T-helper 2 cell treated with Interferon-gamma antibody and Interleukin-4, amounts not matched to agents 5 μg/mL and 100 μg/mL, for 36 hours (primary cell): ENCODE measurements at regions not wholly inside any gene's neighbourhood (a gene's known extent, or its start where the extent isn't known, plus 50 kb on each side); places are given as distances from the start of the nearest gene placed in this dataset.

Experiments
- DNase-seq: peaks from one replicate; pipeline ENCODE4 v3.0.0; 2021; ENCODE audit warnings: low spot score
- H3K27ac Mint-ChIP-seq: one replicate; pipeline ENCODE4 v1.8.0; 2021; ENCODE audit warnings: mild to moderate bottlenecking, mixed read lengths
- H3K27me3 Mint-ChIP-seq: one replicate; pipeline ENCODE4 v1.8.0; 2021; ENCODE audit warnings: low read depth, mixed read lengths
- H3K36me3 Mint-ChIP-seq: one replicate; pipeline ENCODE4 v1.8.0; 2021; ENCODE audit warnings: low read depth, mixed read lengths
- H3K4me1 Mint-ChIP-seq: one replicate; pipeline ENCODE4 v1.8.0; 2021; ENCODE audit warnings: low read depth, mixed read lengths
- H3K4me3 Mint-ChIP-seq: one replicate; pipeline ENCODE4 v1.8.0; 2022; ENCODE audit warnings: mild to moderate bottlenecking, moderate library complexity, mixed read lengths
- H3K9me3 Mint-ChIP-seq: one replicate; pipeline ENCODE4 v1.8.0; 2021; ENCODE audit warnings: mixed read lengths

DNA sequence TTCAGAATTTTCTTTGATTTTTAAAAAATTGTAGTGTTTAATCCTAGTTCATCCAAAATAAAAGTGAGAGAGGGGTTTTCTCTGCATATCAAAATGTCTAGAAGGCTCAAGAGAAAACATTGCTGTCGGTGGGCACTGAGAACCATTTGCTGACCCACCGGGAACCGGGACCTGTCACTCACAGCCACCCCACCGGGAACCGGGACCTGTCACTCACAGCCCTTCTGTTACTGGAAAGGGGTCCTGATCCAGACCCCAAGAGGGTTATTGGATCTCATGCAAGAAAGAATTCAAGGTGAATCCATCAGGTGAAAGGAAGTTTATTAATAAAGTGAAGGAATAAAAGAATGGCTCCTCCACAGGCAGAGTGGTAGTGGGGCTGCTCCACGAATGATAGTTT, 106.0 kb upstream of the SFSWAP start:
- H3K27ac Mint-ChIP-seq = peak overlapping the region; percentile 94
- H3K4me1 Mint-ChIP-seq = peaks cover 72% of the 10 kb centered on the region
- peak overlapping the region; percentile 81 for H3K4me3 Mint-ChIP-seq
- peaks cover 6% of the 10 kb centered on the region for H3K9me3 Mint-ChIP-seq
- no peak for DNase-seq
- H3K36me3 Mint-ChIP-seq = peaks cover 12% of the 10 kb centered on the region
- no peaks in the 10 kb centered on the region for H3K27me3 Mint-ChIP-seq

DNA sequence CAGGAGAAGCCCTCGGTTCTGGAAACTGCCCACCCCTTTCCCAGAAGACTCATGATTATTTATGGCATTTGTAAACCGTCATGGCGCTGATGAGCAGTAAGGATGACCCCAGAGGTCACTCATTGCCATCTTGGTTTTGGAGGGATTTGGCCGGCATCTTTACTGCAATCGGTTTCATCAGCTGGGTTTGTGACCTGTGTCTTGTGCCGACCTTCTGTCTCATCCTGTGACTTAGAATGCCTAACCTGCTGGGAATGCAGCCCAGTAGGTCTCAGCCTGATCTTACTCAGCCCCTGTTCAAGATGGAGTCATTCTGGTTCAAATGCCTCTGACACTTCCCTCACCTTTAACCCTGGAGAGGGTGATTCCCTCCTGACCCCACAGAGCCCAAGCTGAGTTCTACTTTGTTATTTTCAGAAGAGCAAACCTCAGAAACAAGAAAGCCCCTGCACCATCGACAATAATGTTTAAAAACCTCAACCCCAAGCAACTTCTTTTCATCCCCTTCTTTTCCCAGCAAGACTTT, 105.5 kb upstream of the SFSWAP start:
- Mint-ChIP-seq H3K4me3 (peak overlapping the region; percentile 81), H3K27me3 (no peaks in the 10 kb centered on the region), H3K27ac (peak overlapping the region; percentile 94), H3K4me1 (peaks cover 72% of the 10 kb centered on the region), H3K9me3 (peaks cover 6% of the 10 kb centered on the region), H3K36me3 (peaks cover 12% of the 10 kb centered on the region)
- no peak for DNase-seq

DNA sequence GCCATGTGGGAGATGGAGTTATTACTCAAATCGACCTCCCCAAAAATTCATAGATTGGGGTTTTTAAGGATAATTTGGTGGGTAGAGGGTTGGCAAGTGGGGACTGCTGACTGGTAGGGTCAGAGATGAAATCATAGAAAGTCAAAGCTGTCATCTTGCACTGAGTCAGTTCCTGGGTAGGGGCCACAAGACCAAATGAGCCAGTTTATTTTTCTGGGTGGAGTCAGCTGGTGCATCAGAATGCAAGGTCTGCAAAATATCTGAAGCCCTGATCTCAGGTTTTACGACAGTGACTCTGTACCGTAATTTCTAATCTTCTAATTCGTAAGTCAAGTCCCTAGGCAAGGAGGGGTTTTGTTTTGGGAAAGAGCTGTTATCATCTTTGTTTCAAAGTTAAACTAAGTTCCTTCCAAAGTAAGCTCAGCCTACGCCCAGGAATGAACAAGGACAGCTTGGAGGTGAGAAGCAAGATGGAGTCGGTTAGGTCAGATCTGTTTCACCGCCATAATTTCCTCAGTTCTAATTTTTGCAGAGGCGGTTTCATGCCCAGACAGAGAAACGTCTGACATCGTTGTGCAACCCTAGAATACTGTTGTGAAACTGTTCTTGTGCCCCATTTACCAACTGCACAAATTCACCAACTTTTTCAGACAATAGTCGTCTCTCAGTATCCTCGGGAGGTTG, 104.5 kb upstream of the SFSWAP start:
- H3K4me3 Mint-ChIP-seq = peak overlapping the region; percentile 58
- peak; percentile 39 for DNase-seq
- peaks cover 6% of the 10 kb centered on the region for H3K9me3 Mint-ChIP-seq
- peaks cover 12% of the 10 kb centered on the region for H3K36me3 Mint-ChIP-seq
- H3K27me3 Mint-ChIP-seq = no peaks in the 10 kb centered on the region
- H3K4me1 Mint-ChIP-seq = peaks cover 72% of the 10 kb centered on the region
- peak overlapping the region; percentile 60 for H3K27ac Mint-ChIP-seq

DNA sequence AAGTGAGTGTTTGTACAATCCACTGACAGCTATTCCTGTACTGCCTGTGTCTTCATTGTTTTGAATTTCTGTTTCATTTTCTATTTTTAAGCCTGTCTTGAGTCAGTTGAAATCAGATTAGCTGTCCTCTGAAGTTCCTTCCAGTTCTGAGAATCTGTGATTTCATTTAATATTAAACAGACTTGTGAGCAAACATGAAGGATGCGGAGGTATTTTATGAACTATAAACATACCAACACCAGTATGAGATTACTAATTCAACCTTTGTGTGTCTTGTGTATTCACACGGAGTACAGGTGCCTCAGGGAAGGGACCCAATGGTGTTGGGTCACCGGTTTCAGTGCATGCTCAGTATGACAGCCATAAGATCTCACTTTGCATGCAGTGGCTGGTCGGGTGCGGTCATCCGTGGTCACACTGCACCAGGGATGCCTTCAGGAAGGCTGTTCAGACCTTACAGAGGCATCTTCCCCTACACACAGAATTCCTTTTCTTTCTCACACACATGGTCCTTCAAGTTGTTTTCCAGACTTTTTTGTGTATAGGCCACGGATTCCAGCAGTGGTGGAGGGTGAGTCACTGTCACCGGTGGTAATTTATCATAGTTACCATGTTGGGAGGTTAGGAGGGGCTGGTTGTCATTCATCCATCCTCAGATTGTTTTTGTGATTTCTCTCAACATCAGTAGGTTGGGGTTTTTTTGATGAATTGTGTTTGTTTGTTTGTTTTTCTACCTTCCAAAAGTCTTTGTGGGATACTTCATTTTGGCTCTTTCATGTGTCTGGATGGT, 103.0 kb upstream of the SFSWAP start:
- DNase-seq = peak; percentile 49
- H3K27ac Mint-ChIP-seq = peak overlapping the region; percentile 94
- peaks cover 63% of the 10 kb centered on the region for H3K4me1 Mint-ChIP-seq
- peaks cover under 1% of the 10 kb centered on the region for H3K9me3 Mint-ChIP-seq
- H3K4me3 Mint-ChIP-seq = peak overlapping the region; percentile 83
- no peaks in the 10 kb centered on the region for H3K27me3 Mint-ChIP-seq
- peaks cover 12% of the 10 kb centered on the region for H3K36me3 Mint-ChIP-seq

DNA sequence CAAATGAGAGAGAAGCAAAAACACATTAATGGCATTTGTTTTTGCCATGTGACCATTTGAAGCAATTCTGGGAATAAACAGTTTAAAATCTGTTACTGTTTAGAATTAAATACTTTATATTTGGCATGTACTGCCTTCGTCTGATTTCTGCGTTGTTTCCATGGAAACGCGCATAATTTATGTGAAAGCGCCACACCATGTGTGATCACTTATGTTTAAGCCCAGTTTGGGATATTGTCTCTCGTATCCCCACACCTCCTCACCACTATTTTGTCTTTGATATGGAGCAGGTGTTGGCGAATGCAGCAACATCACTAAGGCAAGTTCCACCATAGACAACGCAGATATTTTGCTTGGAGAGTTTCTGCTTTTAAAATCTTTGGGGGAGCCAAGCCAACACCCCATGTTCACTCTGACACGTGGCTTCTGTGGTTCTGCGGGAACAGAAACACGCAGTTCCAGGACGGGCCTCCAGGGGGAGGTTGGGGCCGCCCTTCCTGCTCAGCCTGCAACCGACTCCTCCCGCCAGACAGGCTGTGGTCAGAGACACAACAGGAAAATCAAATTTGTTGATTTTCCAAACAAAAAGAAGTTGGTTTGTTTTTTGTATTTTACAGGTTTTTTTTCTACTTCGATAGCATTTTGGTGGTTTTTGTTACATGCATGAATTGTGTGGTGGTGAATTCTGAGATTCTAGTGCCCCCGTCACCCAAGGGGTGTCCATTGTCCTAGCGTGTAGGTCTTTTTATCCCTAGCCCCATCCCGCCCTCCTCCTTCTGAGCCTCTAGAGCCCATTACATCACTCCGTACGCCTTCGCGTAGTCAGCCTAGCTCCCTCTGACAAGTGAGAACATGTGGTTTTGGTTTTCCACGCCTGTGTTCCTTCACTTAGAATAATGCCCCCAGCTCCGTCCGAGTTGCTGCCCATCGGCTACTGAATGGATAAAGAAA, 101.9 kb upstream of the SFSWAP start:
- Mint-ChIP-seq H3K27me3 (peaks cover 2% of the 10 kb centered on the region), H3K36me3 (peaks cover 12% of the 10 kb centered on the region), H3K27ac (no peak overlapping the region), H3K9me3 (no peaks in the 10 kb centered on the region), H3K4me3 (peak overlapping the region; percentile 34), H3K4me1 (peaks cover 53% of the 10 kb centered on the region)
- peak; percentile 43 for DNase-seq

DNA sequence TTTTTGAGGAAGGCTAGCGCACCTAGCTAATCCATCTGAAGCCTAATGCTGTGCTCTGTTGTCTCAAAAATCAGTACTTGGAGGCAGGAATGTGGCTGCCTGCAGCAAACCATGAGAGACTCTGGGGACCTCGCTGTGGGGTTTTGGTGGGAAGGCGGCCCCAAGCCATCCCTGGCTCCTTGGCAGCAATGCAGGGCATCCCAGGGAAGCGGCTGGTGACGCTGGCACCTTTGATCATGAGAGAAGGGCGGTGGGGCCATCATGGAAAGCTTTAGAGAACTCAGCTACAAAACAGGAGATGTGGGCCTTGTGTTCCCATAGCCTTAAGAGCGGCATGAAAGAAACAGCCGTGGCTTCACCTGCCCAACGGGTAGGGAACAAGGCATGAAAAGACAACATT, 101.1 kb upstream of the SFSWAP start:
- H3K4me1 Mint-ChIP-seq = peaks cover 46% of the 10 kb centered on the region
- H3K9me3 Mint-ChIP-seq = no peaks in the 10 kb centered on the region
- peaks cover 5% of the 10 kb centered on the region for H3K27me3 Mint-ChIP-seq
- peaks cover 12% of the 10 kb centered on the region for H3K36me3 Mint-ChIP-seq
- H3K4me3 Mint-ChIP-seq = peak overlapping the region; percentile 34
- DNase-seq = no peak
- no peak overlapping the region for H3K27ac Mint-ChIP-seq

DNA sequence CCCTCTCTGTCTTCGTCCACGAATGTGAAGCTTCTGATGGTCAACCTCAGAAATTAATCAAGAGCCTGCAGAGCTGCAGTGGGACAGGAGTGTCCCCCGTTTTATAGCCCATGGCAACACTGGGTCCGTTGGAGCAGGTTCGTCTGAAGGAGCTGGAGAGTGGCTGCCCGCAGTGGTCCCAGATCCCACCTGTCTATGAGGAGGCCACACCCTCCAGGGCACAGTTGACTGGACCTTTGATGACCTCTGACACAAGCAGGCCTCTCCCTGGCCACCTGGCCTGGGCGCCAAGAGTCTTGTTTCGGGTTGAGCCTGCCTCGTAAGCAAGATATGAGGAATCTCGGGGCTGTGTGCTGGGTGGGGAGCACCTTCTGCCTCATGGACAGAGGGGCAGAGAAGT, 100.7 kb upstream of the SFSWAP start:
- no peak for DNase-seq
- peaks cover 12% of the 10 kb centered on the region for H3K36me3 Mint-ChIP-seq
- no peak overlapping the region for H3K4me3 Mint-ChIP-seq
- H3K27ac Mint-ChIP-seq = no peak overlapping the region
- H3K9me3 Mint-ChIP-seq = no peaks in the 10 kb centered on the region
- peaks cover 8% of the 10 kb centered on the region for H3K27me3 Mint-ChIP-seq
- H3K4me1 Mint-ChIP-seq = peaks cover 42% of the 10 kb centered on the region

DNA sequence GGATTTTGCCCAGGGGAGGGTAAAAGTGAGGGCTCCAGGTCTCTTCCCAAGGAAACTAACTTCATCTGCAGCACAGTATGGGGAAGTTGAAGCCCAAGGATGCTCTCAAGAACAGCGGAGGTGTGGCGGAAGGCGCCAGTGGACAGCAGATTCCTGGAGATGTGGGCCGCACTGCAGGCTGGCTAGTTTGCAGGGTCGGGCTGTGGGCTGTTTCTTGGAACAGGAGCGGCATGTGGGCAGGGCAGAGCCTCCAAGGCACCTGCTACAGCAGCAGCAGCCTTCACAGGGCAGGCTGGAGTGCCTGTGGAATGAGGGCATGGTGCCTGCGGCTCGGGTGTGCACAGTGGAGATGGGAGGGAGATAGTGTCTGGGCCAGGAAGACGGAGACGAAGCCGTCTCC, 100.0 kb upstream of the SFSWAP start:
- Mint-ChIP-seq H3K9me3 (no peaks in the 10 kb centered on the region), H3K4me1 (peaks cover 35% of the 10 kb centered on the region), H3K36me3 (peaks cover 11% of the 10 kb centered on the region), H3K4me3 (no peak overlapping the region), H3K27me3 (peaks cover 8% of the 10 kb centered on the region), H3K27ac (no peak overlapping the region)
- no peak for DNase-seq

DNA sequence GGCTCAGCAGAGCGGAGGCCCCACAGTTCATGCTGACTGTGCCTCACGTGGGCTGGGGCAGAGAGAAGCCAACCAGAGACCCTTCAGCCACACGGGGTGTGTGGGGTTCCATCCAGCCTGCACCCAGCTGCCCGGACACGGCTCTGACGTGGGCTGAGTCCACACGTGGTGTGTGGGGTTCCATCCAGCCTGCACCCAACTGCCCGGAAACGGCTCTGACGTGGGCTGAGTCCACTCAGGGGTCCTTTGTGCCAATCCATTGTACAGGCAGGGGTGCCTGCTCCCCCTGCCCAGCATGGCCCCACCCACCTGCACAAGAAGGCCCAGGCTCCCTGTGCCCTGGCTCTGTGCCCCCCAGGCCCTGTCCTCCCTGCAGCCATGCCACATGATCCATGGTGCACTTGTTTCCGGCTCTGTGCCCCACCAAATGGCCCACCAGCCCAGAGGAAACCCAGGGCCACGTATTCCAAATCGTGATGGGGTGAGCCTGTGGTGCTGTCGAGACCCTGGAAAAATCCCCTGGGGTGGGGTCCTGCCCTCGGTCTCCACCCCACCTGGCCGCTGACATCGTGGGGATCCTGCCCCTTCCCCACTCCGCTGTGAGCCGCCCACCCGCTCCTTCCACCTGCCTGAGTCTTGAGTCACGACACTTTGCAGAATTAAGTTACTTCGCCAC, 99.3 kb upstream of the SFSWAP start:
- DNase-seq = no peak
- Mint-ChIP-seq H3K27me3 (peaks cover 8% of the 10 kb centered on the region), H3K36me3 (peaks cover 7% of the 10 kb centered on the region), H3K4me1 (peaks cover 28% of the 10 kb centered on the region), H3K9me3 (no peaks in the 10 kb centered on the region), H3K4me3 (no peak overlapping the region), H3K27ac (no peak overlapping the region)

DNA sequence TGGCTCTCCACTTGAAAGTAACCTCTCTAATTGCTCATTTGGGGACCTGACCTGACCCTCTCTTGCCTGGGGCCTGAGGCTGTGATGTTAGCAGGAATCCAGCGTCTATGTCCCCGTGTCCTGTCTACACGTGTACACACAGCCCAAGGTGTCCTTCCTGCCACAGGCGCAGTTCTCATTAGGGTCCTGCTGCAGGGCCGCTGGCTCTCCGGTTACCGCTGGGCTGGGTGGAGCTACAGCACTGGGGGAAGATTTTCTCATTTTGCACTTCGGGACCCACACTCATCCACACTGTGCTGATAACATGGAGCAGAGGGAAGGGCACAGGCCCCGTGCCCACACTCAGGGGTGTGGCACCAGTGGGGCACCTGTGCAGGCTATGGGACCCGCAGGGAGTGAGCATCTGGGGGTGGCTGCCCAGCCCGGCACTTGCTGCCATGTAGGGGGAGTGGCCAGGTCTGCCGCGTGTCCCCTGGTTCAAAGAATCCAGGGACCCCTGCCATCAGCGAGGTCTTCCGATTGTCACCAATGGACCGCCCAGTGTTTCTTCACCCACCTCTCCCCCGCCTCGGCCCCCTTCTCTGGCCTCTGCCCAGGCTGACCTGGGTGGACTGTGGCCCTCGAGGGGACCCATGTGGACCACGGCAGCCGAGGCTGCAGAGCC, 98.7 kb upstream of the SFSWAP start:
- Mint-ChIP-seq H3K4me1 (peaks cover 23% of the 10 kb centered on the region), H3K36me3 (peaks cover 7% of the 10 kb centered on the region), H3K27ac (no peak overlapping the region), H3K9me3 (no peaks in the 10 kb centered on the region), H3K4me3 (no peak overlapping the region), H3K27me3 (peaks cover 8% of the 10 kb centered on the region)
- no peak for DNase-seq

DNA sequence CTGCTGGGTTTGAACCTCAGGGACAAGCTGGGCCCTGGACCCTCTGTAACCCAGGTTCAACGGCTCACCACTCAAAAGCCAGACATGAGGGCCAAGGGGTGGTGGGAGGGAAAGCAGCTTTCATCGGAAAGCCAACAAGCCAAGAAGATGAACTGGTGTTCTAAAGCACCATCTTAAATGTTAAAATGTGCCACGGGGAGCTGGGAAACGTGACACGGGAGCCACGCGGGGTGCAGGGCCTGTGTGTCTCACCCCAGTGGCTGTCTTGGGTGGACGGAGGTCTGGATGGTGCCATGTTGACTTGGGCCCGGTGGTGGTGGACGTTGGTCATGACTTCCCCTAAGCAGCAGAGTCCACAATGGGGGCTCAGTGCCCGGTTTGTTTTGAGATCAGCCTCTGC, 97.7 kb upstream of the SFSWAP start:
- H3K4me1 Mint-ChIP-seq = peaks cover 13% of the 10 kb centered on the region
- H3K9me3 Mint-ChIP-seq = no peaks in the 10 kb centered on the region
- H3K4me3 Mint-ChIP-seq = no peak overlapping the region
- H3K27ac Mint-ChIP-seq = no peak overlapping the region
- peaks cover 3% of the 10 kb centered on the region for H3K36me3 Mint-ChIP-seq
- peaks cover 8% of the 10 kb centered on the region for H3K27me3 Mint-ChIP-seq
- no peak for DNase-seq

DNA sequence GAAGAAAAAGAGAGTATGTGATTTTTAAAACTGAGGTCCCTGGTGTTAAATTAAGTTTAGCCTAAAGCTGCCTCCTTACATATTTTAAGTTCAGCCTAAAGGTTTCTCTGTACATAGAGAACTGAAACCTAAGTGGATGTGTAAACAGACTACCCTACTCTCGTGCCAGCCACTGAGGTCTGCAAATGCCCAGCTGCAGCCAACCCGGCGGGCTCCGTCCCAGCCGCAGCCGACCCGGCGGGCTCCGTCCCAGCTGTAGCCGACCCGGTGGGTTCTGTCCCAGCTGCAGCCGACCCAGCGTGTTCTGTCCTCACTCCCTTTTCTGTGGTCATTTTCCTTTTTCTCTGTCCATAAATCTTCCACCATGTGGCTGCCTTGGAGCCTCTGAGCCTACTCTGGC, 97.2 kb upstream of the SFSWAP start:
- H3K4me3 Mint-ChIP-seq = no peak overlapping the region
- H3K4me1 Mint-ChIP-seq = peaks cover 11% of the 10 kb centered on the region
- H3K27me3 Mint-ChIP-seq = peaks cover 8% of the 10 kb centered on the region
- no peak overlapping the region for H3K27ac Mint-ChIP-seq
- H3K36me3 Mint-ChIP-seq = peaks cover 2% of the 10 kb centered on the region
- H3K9me3 Mint-ChIP-seq = no peaks in the 10 kb centered on the region
- no peak for DNase-seq
